ENCODE measurements at regions not wholly inside any gene's neighbourhood (a gene's known extent, or its start where the extent isn't known, plus 50 kb on each side); places are given as distances from the start of the nearest gene placed in this dataset.
"Not testable (repeated sequence)": the region's sequence is repeated elsewhere in the genome, so short reads cannot be mapped to it uniquely, and the experiment has no call there.

DNA sequence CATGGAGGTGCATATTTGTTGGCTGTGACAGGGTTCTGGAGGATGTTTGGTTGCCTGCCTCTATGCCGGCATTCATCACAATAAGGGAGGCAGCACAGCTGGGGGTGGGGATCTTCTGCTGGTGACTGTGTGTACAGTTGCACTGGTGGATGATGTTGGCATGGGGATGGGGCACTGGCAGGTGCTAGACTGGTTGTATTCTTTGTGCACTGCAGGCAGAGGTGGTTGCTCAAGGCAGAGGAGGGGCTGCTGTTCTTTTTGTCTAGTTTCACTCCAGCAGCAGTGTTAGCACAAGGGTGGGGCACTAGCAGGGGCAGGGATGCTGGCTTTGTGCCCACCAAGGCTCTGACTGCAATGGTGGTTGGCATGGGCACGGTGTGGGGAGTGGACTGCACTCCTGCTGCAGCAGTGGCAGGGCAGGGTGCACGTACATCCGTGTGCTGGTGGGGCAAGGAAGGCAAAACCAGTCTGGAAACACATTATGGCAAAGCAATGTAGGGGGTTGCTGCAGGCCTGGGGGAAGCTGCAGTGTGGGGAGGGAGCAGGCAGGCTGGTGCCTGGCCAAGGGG, 69.3 kb downstream of the ISOC1 start:
- no peak for DNase-seq

GRCh38 chr5:129170050-129170449, 75.5 kb downstream of the ISOC1 start:
- no peak for DNase-seq

DNA sequence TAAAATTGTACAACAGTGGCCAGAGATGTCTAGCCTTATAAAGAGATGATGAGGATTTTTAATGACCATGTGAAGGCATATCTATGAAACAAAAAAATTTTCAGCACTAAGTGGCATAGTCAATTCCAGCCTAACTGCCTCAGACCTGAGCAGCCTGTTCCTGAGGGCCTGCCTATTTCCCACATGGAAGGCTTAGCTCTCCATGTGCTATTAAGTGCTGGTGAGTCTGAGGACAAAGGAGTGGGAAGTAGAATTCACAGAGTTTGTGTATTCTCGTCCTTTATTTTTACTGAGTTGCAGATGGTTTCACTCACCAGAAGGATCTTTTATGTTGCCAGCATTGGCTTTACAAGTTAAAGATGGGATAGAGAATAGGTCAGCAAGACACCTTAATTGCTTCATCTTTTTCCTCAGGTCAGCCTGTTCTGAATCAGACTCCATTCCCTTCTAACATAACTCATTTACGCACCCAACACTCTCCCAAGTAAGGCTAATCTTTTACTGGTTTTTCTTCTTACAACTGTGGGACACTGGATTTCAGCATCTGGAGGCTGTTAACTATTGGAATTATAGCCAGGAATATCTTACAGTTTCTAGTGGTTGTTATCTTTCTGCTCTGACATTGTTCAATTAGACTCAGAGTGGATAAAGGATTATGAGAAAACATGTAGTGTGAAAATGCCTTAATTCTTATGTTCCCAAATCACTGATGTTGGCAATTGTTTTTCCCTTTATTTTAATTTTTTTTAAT, 76.8 kb downstream of the ISOC1 start:
- peak; percentile 10 to 77 (median 46) for DNase-seq

- peak; percentile 41 to 77 (median 47) for DNase-seq
Measured at GRCh38 chr5:129172580-129172979, 78.0 kb downstream of the ISOC1 start.

DNA sequence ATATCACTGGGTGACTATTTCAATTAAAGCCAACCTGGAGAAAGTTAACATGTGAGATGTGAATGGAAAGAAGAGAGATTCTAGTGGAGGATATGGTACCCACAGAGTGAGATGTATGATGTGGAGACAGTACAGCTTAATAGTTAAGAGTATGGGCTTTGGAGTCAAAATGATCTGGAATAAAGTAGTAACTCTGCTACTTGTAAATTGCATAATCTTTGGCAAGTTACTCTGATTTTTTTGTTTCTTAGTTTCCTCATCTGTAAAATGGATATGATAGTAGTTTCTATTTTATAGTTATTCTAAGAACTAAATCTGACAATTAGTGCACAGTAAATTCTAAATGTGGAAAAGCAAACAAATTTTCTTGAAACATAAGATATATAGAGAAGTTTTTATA, 79.2 kb downstream of the ISOC1 start:
- DNase-seq, result peak in 2 of 3 donors; percentile 10 to 68

GRCh38 chr5:129174480-129174879, 79.9 kb downstream of the ISOC1 start:
- DNase-seq, result peak; percentile 62 to 87 (median 68)

- DNase-seq, result no peak
Measured at GRCh38 chr5:129177451-129177850, 82.9 kb downstream of the ISOC1 start.

DNA sequence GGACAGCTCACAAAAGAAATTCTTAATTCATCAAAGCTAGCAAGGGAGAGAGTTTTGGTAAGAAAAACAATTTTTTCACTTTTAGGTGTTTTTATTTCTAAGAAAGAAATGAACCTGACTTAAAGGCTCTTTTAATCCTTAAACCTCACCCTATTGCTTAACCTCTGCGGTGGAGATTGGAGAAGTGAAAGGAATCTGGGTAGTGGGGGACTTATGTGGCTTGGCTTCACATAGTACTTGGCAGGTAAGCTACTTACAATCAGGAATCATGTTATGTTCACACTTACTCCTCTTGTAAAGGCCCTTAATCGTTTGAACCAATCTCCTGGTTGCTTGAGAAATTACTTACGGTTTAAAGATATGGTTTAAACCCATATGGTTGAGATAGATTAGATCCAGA, 104.8 kb downstream of the ISOC1 start:
- no peak for DNase-seq

- peak in 1 of 3 donors; percentile 2 for DNase-seq
Measured at GRCh38 chr5:129204525-129204924, 110.0 kb downstream of the ISOC1 start.

GRCh38 chr5:129216001-129216400, 121.5 kb downstream of the ISOC1 start:
- no peak for DNase-seq

GRCh38 chr5:129217179-129217578, 122.6 kb downstream of the ISOC1 start:
- DNase-seq, result no peak

- no peak for DNase-seq
Measured at GRCh38 chr5:129223178-129223577, 128.6 kb downstream of the ISOC1 start.

DNA sequence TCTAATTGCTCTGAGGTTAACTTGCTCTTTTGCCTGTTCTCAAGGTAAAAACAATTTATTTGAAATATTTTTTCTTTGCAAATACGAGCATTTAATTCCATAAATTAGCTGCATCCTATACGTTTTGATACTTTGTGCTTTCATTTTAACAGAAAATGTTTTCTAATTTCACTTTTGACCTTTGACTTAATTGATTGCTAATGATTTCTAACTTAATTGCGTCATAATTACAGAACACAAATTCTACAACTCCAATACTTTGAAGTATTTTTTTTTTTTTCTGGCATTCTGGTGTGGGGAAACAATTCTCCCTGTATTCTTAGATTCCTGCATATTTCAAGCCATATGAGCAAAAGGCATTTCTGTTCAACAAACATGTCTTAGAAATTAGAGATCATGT, 134.0 kb downstream of the ISOC1 start:
- no peak for DNase-seq

DNA sequence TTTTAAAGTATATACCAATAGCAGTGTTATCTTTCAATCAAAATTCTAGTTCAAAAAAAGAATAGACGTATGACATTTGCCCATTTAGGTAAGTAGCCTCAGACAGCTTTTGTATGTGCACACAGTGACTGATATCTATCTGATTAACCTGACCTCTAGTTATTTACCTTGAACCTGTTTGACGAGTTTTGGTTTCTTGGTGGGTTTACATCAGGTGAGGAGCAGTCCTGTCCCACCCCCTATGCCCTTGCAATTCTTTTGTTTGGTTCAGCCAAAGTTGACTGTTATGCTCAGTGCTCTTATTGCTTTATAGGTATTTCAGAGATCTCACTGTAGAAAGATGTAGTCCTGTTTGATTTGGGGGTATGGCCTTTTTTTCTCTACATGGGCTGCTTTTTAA, 147.2 kb downstream of the ISOC1 start:
- no peak for DNase-seq

GRCh38 chr5:129243039-129243438, 148.5 kb downstream of the ISOC1 start:
- peak in 1 of 3 donors; percentile 31 for DNase-seq

- DNase-seq, result peak in 2 of 3 donors; percentile 23 to 69
Measured at GRCh38 chr5:129244478-129244877, 149.9 kb downstream of the ISOC1 start.

GRCh38 chr5:129245489-129245888, 150.9 kb downstream of the ISOC1 start:
- DNase-seq, result peak; percentile 32 to 70 (median 42)

GRCh38 chr5:129246088-129246487, 151.5 kb downstream of the ISOC1 start:
- DNase-seq, result peak in 1 of 3 donors; percentile 25

DNA sequence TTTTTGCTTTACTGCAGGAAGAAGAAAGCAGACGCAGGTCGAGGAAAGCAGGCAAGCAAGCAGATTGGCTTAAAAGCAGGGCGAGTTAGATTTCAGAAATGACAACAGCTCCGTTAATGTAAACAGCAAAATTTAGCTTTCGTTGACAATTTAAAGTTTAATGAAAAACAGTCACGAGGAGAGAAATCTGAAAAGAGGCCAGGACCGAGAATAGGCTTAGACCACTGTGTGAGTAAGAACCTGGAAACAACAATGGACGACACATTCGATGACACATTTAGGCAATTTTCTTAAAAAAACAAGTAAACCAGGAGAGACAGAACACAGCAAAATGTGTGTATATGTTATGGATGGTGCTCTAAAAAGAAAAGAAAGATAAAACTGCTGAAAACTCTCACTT, 155.3 kb downstream of the ISOC1 start:
- peak in 1 of 3 donors; percentile 42 for DNase-seq

DNA sequence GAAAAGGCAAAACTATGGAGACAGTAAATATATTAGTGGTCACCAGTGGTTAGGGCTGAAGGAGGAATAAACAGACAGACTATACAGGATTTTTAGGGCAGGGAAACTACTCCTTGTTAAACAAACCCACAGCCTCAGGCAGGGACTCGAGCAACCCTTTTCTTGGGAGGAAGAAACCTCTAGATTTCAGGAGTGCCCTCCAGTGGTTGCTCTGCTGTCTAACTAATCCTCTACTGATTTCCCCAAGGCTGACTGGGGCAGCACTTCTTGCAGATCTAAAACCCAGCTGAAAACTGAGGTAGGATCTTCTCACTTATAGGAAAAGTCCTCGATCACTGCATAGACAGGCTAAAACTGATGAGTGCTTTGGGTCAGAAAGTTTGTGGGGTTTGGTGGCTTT, 176.8 kb downstream of the ISOC1 start:
- no peak for DNase-seq

DNA sequence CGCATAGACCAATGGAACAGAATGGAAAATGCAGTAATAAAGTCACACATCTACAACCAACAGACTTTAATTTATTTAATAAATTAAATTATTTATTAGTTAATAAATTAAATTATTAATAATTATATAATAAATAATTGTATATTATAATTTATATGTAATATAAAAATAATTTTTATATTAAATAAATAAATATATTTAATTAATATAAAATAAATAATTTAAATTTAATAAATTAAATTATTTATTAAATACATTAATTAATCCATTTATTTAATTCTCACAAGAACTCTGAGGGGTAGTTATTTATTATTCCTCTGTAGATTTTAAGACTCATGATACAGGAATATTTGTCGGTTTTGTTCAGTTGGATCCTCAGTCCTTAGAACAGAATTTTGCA, 176.1 kb upstream of the ADAMTS19 start:
- DNase-seq, result no peak

DNA sequence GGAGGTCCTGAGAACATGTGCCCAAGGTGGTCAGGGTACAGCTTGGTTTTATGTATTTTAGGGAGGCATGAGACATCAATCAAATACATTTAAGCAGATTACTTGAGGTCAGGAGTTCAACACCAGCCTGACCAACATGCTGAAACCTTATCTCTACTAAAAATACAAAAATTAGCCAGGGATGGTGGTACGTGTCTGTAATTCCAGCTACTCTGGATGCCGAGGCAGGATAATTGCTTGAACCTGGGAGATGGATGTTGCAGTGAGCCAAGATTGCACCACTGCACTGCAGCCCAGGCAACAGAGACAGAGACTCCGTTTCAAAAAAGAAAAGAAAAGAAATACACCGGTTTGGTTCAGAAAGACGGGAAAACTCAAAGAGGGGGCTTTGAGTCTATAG, 165.9 kb upstream of the ADAMTS19 start:
- not testable (repeated sequence) for DNase-seq

DNA sequence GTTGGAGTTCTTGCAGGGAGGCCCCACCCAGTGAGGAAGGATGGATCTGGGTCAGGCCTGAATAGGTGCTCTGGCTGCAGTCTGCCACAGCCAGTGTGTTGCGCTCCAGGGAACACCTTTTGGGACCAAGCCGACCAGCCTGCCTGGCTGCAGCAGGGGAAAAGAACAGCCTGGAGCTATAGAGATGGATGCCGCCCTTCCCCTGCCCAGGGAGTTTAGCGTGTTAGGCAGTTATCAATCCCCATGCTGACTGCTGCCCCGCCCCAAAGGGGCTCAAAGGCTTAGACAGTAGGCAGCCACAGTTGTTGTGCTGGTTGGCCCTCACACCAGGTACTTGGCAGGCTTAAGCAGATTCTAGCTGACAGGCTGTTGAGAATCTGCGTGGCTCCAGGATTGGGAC, 153.4 kb upstream of the ADAMTS19 start:
- no peak for DNase-seq

DNA sequence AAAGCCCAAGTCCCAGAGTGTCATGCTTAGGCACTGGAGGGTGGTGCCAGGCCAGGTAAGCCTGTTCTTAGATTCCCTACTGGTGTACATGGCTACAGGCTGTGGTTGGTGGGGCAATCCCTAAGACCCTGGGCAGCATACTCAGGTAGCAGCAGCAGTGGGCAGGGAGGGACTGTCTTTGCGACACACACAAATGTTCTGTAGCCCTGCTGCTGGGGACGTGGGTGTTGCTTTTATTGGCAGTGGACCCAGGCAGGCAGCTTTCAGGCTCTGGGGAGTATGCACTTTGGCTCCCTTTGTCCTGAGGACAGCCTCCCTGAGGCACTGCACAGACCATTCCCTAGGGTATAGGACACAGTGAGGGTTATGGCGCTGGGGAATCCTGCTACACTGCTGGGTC, 137.1 kb upstream of the ADAMTS19 start:
- DNase-seq, result no peak
